HG03159 (cell line): ENCODE measurements at regions not wholly inside any gene's neighbourhood (a gene's known extent, or its start where the extent isn't known, plus 50 kb on each side); places are given as distances from the start of the nearest gene placed in this dataset.
"Not testable (repeated sequence)": the region's sequence is repeated elsewhere in the genome, so short reads cannot be mapped to it uniquely, and the experiment has no call there.

Experiments
- ATAC-seq: cut with Tn5 transposase; IDR thresholded peaks from one replicate; pipeline ENCODE4 v1.9.1; 2021; ENCODE audit warnings: mild to moderate bottlenecking, moderate library complexity; ENCODE audit not compliant: unreplicated experiment

DNA sequence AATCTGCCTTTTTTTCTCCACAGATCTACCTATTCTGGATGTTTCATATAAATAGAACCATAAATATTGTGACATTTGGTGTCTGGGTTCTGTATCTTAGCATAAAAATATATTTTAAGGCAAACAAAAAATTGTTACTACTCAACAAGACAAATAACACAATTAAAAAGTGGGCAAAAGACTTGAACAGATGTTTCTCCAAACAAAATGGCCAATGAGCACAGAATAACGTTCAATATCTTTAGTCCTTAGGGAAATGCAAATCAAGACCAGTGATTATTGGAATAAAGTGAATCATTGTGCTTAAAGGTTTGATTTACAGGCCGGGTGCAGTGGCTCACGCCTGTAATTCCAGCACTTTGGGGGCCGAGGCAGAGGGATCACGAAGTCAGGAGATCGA lies 1331.3 kb downstream of the AACS start:
- ATAC-seq: no peak

DNA sequence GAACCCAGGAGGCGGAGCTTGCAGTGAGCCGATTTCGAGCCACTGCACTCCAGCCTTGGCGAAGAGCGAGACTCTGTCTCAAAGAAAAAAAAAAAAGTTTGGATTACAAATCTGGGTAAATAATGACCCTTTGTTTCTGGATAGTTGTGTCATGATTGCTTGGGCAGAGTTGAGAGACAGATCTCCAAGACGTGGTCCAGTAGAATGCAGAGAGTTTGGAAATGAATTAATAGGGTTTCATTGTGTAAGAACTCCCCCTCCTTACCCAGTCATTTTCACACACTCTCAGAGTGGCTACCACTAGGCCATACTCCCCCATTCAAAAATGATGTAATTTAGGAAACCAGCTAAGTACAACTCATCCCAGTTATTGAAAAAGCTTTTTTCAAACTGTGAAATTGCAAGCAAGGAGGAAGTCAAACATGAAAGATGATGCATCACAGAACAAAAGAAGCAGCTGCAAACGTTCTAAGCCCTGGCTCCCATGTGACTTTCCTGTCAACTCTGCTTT lies 1331.9 kb downstream of the AACS start:
- ATAC-seq: no peak

DNA sequence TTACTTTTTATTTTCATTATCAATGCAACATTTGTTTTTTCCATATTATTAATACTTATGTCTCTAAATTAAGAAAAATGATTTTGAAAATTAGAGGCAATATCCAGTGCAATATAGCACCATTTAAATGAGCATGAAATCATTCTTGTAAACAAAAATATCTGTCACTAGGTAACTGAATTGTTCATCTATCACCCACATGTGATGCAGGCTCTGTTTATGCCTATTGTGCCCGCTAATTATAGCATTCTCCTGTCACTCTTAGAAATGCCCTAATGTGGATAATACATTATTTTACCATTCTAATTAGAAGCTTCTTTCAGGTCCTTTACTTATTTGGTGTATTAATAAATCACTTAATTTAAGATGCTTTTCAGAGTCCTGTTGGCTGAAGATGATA lies 1332.4 kb downstream of the AACS start:
- ATAC-seq: no peak

DNA sequence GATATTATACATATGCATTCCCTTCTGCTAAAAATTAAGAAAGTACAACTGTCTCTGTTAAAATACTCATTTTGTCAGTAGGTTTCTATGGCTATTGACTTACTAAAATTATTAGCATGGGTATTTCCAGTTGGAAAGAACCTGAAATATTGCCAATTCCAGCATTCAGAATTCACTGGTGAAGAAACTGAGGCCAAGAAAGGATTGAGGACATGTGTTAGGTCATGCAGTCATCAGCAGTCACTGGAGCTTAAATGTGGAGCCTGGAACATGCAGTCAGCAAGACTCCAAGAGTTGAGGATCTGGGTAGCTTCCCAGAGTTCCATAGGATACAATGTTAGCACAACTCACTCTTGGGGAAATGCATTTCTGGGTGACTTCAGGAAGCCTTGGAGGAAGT lies 1335.6 kb downstream of the AACS start:
- ATAC-seq: no peak

DNA sequence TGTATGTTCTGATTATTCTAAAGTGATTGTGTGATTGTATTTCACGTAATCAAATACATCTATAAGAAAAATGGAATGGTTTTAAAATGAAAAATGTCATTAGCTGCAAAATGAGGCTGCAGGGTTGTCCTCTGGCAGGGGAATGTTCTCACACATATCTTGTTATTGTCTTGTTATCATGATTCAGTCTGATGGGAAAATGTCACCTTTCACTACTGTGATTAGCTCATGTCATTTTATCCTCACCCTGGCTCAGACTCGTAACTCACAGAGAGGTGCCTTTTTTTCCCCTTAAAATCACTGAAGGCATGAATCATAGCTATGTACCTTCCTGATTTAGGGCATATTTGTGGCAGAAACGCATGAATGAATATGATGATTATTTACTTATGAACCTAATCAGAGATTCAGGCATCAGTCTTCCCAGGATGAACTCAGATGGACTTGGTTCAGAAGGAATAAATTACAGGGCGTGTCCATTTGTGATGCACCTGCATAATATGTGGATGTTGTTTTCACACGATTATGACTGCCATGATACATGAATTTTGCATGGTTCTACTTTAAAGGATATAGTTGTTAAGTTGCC lies 1339.2 kb downstream of the AACS start:
- no peak for ATAC-seq

DNA sequence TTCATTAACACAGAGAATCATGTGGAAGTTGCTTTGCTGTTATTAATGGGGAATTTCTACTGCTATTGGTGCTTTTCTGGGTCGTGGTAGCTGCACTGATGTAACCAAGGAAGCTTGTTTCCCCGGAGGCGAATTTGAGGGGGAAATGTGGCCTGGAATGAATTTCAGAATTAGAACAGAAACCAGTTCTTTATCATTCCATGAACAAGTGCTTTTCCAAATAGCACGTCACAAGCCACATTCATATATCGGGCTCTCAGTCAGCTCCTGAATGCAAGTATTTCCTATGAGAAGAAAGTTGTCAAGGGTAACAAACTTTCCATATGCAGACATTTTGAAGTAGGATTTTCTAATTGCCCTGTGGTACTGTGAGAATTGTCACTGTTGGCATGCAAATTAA lies 1353.2 kb downstream of the AACS start:
- no peak for ATAC-seq

DNA sequence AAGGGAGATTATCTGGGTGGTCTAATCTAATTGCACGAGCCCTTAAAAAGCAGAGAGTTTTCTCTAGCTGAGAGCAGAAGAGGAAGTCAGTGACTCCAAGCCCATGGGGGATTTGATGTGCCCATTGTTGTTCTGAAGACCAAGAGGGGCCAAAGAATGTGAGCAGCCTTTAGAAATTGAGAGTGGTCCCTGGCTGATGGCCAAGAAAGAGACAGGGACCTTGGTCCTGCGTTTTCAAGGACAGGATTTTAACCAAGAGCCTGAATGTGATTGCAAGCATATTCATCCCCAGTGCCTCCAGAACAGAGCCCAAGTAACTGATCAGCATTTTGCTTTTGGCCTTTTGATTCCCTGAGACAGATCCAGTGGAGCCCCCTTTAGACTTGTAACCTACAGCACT lies 1353.9 kb downstream of the AACS start:
- ATAC-seq: no peak

DNA sequence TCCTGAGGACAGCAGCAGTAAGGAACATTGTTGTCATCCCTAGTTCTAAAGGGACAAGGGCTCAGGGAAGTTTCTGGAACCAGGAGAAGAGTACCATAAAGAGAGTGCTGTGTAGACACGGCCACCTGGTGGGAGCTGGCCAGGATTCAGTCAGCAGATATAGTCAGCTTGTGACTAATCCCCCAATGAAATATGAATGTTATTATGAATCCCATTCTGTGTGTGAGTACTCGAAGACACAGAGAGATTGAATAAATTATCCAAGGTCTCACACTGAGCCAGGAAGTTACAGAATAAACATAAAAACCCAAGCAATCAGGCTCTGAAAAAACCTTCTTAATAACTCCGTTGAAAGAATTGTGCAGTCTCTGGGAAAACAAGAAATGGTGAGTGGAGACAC lies 1359.5 kb downstream of the AACS start:
- no peak for ATAC-seq

DNA sequence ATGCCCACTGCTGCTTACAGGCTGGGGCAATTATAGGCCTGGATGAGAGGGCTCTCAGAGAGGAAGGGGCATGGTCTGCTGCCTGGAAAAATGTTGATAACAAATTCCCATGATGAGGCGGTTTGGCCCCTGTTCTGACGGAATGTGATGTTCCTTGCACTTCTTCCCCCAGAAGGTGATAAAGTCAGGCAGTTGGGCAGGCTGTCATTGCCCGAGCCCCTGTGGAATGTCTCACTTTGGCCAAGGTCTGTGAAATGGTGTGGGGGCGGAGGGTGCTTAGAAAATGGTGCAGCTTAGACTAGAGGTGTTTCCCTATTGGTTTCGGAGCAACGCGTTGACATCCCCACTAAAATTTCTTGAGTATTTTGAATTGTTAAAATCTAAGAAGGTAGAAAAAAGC lies 1360.0 kb downstream of the AACS start:
- ATAC-seq: no peak

DNA sequence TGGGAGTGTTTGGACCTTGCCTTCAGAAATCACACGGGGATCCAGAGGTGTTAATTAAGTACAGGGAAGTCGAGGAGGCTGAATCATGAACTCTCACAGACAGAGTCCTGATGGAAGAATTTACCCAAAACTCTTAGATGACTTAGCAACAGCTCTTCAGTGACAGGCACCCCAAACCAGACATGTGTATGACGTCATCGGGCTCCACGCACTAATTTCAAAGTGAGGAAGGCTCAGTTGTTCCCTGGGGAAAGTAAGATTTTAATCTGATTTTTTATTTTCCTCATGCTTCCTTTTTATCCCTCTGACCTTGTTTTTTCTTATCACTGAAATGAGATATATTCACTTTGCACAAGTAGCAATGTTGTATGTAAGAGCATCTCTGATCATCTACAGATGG lies 1363.5 kb downstream of the AACS start:
- ATAC-seq: no peak

DNA sequence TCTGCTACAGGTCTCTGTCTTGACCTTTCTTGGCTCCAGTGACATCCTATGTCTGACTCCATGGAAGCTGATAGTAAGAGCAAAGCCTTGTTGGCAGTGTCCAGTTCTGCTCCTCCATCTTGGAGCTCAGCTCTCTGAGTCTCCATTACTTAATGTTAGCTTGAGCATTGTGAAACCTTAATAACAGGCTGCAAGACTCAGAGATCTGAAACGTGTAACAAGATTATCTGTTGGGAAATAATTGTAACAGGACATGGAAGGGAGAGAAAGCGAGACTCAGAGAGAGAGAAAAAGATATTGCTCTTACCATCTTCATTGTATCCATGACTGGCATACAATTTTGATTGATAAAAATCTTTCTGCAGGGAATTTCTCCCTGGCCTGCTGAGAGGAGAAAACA lies 1365.7 kb downstream of the AACS start:
- ATAC-seq: no peak

DNA sequence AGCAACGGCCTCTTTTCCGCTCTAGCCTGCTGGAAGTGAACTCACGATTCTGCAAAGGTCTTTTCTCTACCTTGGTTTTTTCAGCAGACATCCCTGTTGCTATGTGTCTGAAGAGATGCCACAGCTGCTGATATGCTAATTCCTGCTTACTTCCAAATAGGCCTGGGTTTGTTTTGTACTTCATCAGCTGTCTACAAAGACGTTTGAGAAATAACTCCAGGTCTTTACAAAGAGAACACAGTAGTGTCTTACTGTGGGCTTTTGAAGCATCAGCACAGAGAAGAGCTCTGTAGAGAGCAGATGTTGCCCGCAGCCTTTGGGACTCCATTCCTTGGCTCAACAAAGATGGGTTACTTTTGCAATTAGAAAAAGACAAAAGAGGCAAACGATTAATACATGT lies 1366.5 kb downstream of the AACS start:
- ATAC-seq: no peak

DNA sequence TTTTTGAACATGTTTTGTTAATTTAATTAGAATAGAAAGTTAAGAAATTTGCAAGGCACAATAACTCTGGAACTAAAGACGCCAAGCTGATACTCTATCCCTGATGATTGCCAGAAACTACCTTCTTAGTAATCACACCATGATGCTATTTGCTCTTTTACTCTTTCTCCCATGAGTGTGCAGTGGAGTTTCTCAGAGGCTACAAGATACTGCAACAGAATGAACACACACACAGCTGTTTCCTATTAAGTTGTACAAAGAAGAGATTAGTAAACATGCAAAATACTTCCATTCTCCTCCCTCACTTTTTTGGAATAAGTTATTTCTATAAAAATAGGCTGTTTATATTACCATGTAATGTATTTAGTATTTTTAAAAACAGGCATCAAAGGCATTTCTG lies 1367.5 kb downstream of the AACS start:
- ATAC-seq: no peak

DNA sequence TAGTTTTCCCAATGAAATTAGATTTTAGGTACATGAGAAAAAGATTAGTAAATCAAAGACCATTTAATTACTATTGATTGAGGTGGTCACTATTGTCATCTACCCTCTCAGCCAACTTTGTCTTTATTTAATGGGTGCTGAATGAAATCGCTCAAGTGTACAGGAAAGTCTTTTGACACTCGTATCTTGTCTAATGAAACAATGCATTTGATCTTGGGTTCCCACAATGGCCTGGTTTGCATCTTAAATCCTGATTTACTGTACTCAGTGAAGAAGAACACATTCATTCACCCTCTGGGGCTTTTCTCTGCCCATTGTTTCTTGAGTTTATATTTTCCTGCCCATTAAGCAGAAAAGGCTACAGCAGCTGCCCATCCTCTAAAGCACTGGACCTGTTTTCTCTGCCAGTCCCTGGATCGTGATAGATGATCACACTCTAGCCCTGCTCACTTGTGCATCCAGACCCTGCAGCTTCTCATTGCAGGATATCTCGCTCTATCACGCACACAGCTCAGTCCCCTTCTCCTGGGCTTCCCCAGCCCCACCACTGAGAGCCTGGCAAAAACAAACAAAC lies 1369.3 kb downstream of the AACS start:
- ATAC-seq: no peak

DNA sequence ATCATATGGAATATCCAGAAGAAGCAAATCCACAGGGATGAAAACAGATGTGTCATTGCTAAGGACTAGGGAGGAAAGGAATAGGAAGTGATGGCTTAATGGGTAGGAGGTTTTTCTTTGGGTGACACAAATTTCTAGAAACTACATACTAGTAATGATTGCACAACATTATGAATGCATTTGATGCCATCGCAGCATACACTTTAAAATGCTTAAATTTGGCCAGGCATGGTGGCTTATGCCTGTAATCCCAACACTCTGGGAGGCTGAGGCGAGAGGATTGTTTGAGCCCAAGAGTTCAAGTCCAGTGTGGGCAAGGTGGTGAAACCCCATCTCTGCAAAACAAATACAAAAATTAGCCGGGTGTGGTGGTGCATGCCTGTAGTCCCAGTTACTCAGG lies 1370.8 kb downstream of the AACS start:
- ATAC-seq: no peak

DNA sequence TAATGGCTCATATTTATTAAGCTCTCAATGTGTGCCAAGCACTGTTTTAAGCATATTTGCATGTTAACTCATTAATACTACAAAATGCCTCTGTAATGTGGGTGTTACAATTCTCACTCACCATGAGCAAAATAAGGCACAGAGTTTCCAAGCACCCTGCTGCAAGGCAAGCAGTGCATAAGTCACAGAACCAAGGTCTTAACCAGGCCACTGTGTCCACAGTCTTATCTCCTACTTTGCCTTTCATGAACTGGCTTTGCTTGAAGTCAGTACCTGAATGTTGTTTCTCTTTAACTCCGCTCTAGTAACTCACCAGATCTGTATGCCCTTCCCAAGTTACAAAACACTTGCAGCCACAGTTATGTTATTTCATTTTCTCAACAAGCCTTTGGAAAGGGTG lies 1372.7 kb downstream of the AACS start:
- no peak for ATAC-seq

DNA sequence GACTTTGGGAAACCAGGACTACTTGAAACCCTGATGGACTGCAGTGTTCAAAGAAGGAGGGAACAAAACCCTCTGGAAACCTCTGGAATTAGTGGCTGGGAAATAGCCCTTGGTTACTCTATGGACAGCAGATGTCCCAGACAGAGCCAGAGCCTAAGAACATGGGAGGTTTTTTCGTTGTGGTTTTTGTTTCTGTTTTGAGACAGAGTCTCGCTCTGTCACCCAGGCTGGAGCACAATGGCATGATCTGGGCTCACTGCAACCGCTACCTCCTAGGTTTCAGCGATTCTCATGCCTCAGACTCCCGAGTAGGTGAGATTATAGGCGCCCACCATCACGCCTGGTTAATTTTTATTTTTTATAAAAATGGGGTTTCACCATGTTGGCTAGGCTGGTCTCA lies 1378.7 kb downstream of the AACS start:
- no peak for ATAC-seq

DNA sequence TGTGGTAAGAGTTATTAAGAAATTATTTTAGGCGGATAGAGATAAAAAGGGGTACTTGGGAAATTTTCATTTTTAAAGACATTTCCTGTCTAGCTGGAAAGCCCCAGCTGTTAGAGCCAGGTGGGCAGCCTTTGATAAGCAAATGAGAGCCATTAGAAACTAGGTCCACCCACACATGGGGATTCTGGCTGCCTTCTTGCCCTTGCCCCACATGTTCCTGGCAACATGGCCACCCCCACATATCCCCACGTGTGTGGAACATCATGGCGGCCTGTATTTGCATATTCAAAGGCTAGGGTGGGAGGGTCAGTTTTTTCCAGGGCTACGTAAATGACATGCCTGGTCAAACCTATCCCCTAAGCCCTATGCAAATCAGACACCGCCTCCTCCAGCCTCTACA lies 1382.1 kb downstream of the AACS start:
- no peak for ATAC-seq

DNA sequence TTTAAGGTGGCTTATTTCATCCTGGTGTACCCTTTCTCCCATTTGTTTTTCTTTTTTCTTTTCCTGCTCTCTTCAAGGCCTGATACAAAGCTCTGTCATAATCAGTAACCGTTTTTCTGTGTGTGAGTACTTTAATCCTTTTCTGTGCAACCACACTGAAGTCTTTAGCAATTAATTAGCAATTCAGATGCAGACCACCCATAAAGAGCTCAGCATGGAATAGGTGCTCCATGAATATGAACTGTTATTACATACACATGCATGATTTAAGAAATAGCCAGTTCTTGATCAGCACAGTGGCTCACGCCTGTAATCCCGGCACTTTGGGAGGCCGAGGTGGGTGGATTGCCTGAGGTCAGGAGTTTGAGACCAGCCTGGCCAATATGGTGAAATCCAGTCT lies 1386.6 kb downstream of the AACS start:
- ATAC-seq: no peak

DNA sequence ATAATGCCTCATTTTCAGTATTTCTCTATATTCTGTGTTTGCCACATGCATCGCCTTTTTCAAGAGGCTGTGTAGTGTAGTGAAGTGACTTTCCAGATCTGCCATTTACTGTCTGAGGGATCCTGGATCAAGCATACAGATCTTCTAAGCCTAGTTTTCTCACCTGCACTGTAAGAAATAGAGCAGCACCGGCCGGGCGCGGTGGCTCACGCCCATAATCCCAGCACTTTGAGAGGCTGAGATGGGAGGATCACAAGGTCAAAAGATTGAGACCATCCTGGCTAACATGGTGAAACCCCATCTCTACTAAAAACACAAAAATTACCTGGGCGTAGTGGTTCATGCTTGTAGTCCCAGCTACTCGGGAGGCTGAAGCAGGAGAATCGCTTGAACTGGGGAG lies 1387.5 kb downstream of the AACS start:
- ATAC-seq: not testable (repeated sequence)

DNA sequence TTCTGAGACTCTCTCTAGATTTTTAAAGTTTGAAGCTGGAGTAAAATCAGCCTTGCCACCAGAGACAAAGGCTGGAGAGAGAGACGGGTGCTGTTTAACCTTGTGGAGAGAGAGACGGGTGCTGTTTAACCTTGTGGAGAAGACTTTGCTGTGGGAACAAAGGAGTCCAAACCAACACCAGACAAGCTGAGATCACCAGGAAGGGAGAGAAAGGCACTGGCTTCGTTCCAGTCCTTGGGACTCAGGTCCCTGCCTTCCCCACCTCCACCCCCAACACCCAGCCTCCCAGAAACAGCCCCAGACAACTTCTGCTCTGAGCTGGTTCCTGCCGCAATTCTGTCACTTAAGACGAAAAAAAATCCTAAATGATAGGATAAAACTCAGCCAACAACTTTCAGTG lies 1389.3 kb downstream of the AACS start:
- ATAC-seq: no peak

DNA sequence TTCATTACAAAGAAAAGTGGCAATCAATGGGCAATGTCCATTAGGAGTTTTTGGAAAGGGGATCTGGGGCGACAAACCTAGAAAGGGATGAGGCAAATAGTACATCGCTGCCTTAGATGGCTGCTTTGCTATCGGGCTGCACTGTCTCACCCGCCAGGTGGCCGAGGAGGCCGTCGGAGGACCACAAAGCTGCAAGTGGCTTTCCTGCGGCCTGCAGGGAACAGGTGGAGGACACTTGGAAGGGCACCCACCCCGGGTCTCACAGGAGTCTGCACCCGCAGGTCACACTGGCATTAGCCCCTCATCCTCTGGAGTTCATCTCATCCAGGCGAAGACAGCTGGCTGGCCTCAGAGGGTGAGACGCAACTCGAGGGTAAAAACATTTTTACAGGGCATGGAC lies 1392.5 kb downstream of the AACS start:
- no peak for ATAC-seq

DNA sequence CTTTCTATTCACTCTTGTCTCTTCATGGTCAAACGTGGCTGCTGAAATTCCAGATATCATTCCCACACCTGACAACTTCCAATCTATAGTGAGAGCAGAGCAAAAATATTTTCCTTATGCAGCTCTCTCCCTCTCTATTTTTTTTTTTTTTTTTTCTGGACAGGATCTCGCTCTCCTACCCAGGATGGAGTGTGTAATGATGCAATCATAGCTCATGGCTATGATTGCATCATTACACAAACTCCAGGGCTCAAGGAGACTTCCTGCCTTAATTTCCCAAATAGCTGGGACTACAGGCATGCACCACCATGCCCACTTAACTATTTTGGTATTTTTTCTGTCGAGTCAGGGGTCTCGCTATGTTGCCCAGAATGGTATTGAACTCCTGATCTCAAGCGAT lies 1398.9 kb downstream of the AACS start:
- ATAC-seq: no peak
